ENCODE measurements at regions not wholly inside any gene's neighbourhood (a gene's known extent, or its start where the extent isn't known, plus 50 kb on each side); places are given as distances from the start of the nearest gene placed in this dataset.

GRCh38 chr12:92553389-92553788, 149.4 kb upstream of the PLEKHG7 start:
- TF ChIP-seq CTCF (conservative IDR thresholded peaks at IDR 0.05; ENCODE audit: low read length) = no peak
- no peak for TF ChIP-seq EZH2phosphoT487 (IDR thresholded peaks at IDR 0.05; ENCODE audit: borderline replicate concordance, low read depth, low read length)

Data from OCI-LY7 (cell line).